SKM-1 (cell line): ENCODE measurements at regions not wholly inside any gene's neighbourhood (a gene's known extent, or its start where the extent isn't known, plus 50 kb on each side); places are given as distances from the start of the nearest gene placed in this dataset.
"Not testable (repeated sequence)": the region's sequence is repeated elsewhere in the genome, so short reads cannot be mapped to it uniquely, and the experiment has no call there.

Experiments used
- DNase-seq: peaks from one replicate; lab custom pipeline; 2025; ENCODE audit not compliant: unreplicated experiment; lab: John Stamatoyannopoulos, UW

DNA sequence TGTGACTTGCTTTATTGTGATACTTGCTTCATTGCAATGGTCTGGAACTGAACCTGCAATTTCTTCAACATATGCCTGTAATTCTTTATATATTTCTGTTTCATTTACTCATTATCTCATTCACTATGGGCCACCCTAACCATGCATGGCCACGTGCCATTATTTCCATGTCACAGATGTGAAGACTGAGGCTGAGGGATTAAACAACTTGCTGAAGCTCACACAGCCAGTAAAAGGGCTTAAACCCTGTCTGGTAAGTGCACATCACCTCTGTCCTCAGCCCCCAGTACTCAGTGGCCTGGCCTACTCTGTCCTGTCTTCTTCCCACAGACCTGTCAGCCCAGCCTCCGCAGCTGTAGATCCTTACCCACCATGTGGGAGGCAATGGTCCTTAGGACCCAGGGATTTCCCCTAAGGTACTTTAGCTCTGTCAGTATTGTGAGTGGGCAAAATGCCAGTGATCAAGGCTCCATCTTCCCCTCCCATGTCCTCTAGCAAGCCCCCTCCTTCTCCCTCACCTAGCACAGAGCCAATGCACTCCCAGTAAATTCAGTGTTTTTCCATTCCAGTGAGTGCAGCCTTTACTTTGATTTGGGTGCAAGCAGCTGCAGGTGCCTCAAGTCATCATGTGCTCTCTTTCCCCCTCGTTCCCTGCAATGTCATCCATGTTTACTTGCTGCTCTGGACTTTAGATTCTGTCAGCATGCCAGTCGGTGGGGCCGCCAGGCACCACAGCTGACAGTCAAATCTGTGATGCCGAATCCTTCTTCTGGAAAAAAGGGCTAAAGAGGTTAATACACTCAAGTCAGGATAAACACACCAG is 228.2 kb upstream of the PROX1 start:
- DNase-seq: no peak

DNA sequence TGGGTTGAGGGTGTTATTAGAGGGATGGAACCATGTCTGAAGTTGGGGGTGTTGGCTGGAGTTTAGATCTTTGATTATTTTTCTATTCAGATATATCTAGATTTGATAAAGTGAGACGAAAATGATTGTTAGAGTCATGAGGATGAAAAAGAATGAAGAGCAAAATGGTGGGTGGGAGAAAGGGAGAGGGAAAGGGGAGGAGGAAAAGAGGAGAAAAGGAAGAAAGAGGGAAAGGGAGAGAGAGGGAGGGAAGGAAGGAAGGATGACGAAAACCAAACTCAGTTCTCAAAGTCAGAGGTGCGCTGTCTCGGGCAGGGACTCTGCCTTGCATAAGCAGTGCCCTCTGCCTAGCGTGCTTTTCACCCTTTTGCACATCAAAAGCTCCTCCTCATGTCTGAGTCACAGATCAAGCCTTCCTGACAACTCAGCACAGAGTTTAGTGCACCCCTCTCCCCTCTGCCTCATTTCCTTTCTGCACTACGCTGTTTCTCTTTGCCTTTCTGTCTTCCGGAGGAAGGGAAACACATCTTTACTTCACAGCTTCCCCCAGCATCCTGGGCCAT is 225.8 kb upstream of the PROX1 start:
- DNase-seq: no peak

DNA sequence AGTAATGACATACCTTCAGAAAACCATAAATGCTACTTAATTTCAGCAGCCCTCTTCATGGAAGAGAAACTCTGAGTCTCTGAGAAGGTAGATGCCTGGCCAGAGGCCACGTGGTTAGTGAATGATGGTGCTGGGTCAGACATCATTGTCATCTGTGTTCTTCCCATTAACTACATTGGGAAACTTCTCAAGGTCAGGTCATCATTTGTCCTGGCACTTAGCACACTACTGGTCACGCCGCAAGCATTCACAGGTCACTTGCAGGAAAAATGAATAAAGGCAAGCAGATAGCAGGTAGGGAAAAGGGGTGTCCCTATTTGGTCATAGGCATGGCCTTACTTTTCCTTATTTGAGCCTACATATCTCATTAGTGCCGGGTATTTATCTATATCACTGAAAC is 220.1 kb upstream of the PROX1 start:
- no peak for DNase-seq

DNA sequence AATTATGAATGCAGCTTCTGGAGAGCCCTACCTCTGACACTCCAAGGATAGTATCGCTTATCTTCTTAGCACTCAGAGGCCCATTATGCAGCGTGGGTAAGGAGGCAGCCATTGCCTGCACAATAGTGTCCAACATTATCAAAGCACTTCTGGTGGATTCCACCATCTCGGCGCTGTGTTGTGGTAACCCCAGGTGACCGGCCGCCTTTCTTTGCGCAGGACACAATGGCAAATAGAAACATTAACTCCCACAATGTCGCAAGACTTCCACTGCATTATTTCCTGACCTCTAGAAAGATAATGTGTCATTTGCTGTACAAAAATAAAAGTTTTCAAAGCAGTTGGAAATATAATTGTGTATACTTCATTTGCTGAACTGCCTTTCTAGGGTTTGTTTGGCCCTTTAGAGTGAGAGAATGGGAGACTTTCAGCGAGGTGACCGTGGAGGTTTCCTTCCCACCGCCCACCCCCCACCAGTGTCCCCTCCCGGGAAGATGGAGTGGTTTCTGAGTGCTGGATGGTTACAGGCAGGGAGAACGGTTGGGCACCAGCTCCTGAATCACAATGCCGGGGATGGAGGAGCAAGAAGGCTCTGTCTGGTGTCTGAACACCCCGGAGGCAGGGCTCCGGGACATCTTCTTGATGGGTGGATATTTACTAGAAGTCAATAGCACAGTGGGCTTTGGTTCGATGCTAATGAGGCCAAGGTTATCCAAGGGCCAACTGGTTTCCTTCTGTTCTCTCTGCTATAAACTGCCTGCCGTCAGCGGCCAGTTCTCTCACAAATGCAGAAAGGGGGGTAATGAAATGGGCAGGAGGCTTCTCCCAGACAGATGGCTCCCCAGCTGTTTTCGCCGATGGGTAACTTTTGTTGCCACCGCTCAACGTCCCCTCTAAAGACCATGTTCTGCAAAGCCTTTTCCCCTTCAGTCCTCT is 215.4 kb upstream of the PROX1 start:
- no peak for DNase-seq

DNA sequence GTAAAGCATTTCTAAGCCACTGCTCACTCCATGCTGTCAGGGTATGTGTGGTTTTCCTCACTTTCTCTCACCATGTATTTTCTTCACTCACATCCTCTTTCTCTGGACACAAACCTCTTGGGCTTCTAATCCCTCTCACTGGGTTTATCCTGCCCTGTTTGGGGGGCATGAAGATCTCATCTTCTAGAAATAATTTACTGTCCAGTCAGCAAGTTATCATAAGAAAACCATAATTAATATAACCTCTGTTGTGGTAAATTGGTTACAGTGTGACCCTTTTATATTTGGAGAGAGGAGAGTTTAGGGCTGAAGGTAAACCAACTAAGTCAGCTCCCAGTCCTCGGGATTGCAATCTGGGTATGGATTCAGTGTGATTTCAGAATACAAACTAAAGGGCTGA is 213.8 kb upstream of the PROX1 start:
- DNase-seq: no peak

- DNase-seq: no peak
Measured at GRCh38 chr1:213776969-213777368, 210.8 kb upstream of the PROX1 start.

DNA sequence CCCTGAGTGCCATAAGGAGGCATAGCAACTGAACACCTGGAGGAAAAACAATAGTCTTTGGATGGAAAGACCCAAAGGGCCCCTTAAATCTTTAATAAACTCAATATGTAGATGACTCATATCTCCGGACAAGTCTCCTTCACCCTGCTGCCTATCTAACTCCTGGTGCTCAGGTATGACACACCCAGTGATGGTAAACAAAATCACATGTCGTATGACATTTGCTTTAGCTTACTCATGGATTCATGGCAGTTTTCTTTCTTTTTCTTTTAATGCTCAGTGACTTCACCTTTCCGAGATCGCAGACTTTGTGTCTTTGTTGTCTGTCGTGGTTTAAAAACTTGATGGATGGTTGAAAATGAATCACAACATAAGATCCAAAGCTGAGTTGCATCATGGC is 208.5 kb upstream of the PROX1 start:
- DNase-seq: no peak

GRCh38 chr1:213782941-213783672 is 204.7 kb upstream of the PROX1 start:
- DNase-seq: no peak

GRCh38 chr1:213783893-213784292 is 203.9 kb upstream of the PROX1 start:
- peak; percentile 51 for DNase-seq

DNA sequence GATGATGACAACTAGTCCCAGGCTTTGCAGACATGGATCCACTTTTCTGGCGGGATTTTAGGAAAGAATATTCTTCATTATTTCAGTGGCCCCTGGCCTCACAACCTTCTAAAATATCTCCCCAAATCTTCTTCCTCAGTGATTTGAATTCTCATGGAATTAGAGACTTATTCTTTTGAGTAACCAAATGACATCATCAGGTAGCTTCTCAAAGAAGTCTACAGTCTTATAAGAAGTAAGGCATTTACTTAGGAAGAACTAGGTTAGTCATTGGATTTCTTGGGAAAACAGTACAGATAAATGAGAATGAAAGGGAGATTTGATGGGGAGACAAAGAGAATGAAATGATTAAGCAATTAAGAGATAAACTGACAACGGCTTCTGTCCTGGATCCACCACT is 201.1 kb upstream of the PROX1 start:
- DNase-seq: no peak

GRCh38 chr1:213790565-213790964 is 197.2 kb upstream of the PROX1 start:
- DNase-seq: no peak

GRCh38 chr1:213793482-213794067 is 194.2 kb upstream of the PROX1 start:
- no peak for DNase-seq

- no peak for DNase-seq
Measured at GRCh38 chr1:213796525-213796924, 191.2 kb upstream of the PROX1 start.

DNA sequence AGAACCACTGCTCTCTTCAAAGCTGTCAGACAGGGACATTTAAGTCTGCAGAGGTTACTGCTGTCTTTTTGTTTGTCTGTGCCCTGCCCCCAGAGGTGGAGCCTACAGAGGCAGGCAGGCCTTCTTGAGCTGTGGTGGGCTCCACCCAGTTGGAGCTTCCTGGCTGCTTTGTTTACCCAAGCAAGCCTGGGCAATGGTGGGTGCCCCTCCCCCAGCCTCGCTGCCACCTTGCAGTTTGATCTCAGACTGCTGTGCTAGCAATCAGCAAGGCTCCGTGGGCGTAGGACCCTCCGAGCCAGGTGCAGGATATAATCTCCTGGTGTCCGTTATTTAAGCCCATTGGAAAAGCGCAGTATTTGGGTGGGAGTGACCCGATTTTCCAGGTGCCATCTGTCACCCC is 179.5 kb upstream of the PROX1 start:
- DNase-seq: not testable (repeated sequence)

- DNase-seq: no peak
Measured at GRCh38 chr1:213817156-213817555, 170.6 kb upstream of the PROX1 start.

- no peak for DNase-seq
Measured at GRCh38 chr1:213820362-213821149, 167.2 kb upstream of the PROX1 start.

GRCh38 chr1:213821175-213821942 is 166.4 kb upstream of the PROX1 start:
- DNase-seq: no peak

DNA sequence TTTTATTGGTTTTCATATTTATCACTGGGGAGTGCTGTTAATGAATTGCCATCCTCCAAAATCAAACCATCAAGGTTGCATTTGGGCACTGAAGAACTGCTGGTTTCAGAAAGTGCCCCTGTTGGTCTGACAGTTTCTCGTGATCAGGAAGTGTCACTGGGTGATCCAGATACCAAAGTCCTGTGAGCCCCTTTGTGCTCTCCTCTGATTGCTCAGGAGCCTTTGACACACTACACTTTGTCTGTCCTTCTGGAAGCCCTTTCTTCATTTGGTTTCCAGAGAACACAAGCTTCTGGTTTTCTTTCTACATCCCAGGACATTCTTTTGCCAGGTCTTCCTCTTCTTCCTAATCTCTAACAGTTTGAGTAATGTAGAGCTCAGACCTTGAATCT is 165.8 kb upstream of the PROX1 start:
- no peak for DNase-seq

- no peak for DNase-seq
Measured at GRCh38 chr1:213826891-213827290, 160.9 kb upstream of the PROX1 start.
